GM10266 (cell line): ENCODE measurements at regions not wholly inside any gene's neighbourhood (a gene's known extent, or its start where the extent isn't known, plus 50 kb on each side); places are given as distances from the start of the nearest gene placed in this dataset.

Experiments
- DNase-seq: peaks from one replicate; pipeline ENCODE4 v3.0.0; 2012; ENCODE audit errors: extremely low spot score
- CTCF ChIP-seq: IDR thresholded peaks from 2 replicates; pipeline ENCODE4 v1.5.1; 2012; ENCODE audit warnings: mild to moderate bottlenecking, low read depth; ENCODE audit not compliant: control insufficient read depth, insufficient read depth; ENCODE audit errors: missing control alignments

GRCh38 chr6:1020133-1020532 lies 291.8 kb upstream of the FOXQ1 start:
- TF ChIP-seq CTCF = no peak
- no peak for DNase-seq

GRCh38 chr6:1018041-1018440 lies 293.9 kb upstream of the FOXQ1 start:
- DNase-seq = no peak
- no peak for TF ChIP-seq CTCF

GRCh38 chr6:1016329-1017302 lies 295.3 kb upstream of the FOXQ1 start:
- no peak for TF ChIP-seq CTCF
- no peak for DNase-seq

- no peak for DNase-seq
- no peak for TF ChIP-seq CTCF
These were observed 296.1 kb upstream of the FOXQ1 start for GRCh38 chr6:1015825-1016224.

GRCh38 chr6:1014431-1014807 lies 297.5 kb upstream of the FOXQ1 start:
- no peak for DNase-seq
- no peak for TF ChIP-seq CTCF

- DNase-seq = no peak
- no peak for TF ChIP-seq CTCF
These were observed 298.1 kb upstream of the FOXQ1 start for GRCh38 chr6:1013656-1014430.

GRCh38 chr6:1009103-1009502 lies 302.8 kb upstream of the FOXQ1 start:
- no peak for DNase-seq
- no peak for TF ChIP-seq CTCF
